ENCODE measurements at regions not wholly inside any gene's neighbourhood (a gene's known extent, or its start where the extent isn't known, plus 50 kb on each side); places are given as distances from the start of the nearest gene placed in this dataset.

GRCh38 chr4:13143222-13144070 lies 340.7 kb downstream of the RAB28 start:
- DNase-seq (no peak), ATAC-seq (no peak)
- no peaks in the 10 kb centered on the region for H3K36me3 ChIP-seq
- no peak overlapping the region for H3K4me3 ChIP-seq
- intact Hi-C loops (cut with DNase I; ENCODE audit: low total_unique reads): no loop called here
- in situ Hi-C loops (cut with MboI; ENCODE audit: low sequenced_read_pairs in 4 of 4): no loop called here
- H3K27me3 ChIP-seq: no peaks in the 10 kb centered on the region
- no peak overlapping the region for H3K27ac ChIP-seq
- H3K9me3 ChIP-seq: no peaks in the 10 kb centered on the region
- no peak for TF ChIP-seq CTCF (IDR thresholded peaks at IDR 0.05 in 4 of 5, conservative IDR thresholded peaks at IDR 0.05 in 1 of 5)
- no peak for TF ChIP-seq POLR2A (IDR thresholded peaks at IDR 0.05)
- H3K4me1 ChIP-seq: no peaks in the 10 kb centered on the region

- intact Hi-C loops (cut with DNase I; ENCODE audit: low total_unique reads): no loop called here
- Histone ChIP-seq H3K36me3 (no peaks in the 10 kb centered on the region), H3K4me1 (no peaks in the 10 kb centered on the region), H3K4me3 (no peak overlapping the region), H3K27ac (no peak overlapping the region), H3K27me3 (no peaks in the 10 kb centered on the region), H3K9me3 (no peaks in the 10 kb centered on the region)
- TF ChIP-seq CTCF (IDR thresholded peaks at IDR 0.05 in 4 of 5, conservative IDR thresholded peaks at IDR 0.05 in 1 of 5): no peak
- TF ChIP-seq POLR2A (IDR thresholded peaks at IDR 0.05): no peak
- ATAC-seq (no peak), DNase-seq (no peak)
- in situ Hi-C loops (cut with MboI; ENCODE audit: low sequenced_read_pairs in 4 of 4): no loop called here
Measured at GRCh38 chr4:13142726-13143125, 341.4 kb downstream of the RAB28 start.

DNA sequence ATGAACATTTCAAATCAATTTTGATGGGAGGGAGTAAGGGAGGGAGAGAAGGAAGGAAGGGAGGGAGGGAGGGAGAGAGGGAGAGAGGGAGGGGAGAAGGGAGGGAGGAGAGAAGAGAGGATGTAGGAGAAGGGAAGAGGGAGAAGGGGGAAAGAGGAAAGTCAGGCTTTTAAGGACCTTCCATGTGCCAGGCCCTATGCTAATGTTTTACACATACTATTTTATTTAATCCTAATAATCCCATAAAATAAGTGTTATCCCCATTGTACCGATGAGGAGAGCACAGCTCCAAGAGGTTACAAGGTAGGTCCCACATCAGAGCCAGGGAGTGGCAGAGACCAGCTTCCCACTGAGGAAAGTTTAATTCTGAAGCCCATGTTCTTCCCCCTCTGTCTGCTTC lies 341.9 kb downstream of the RAB28 start:
- no peaks in the 10 kb centered on the region for H3K27me3 ChIP-seq

GRCh38 chr4:13137390-13137789 lies 346.8 kb downstream of the RAB28 start:
- in situ Hi-C loops (cut with MboI; ENCODE audit: low sequenced_read_pairs in 4 of 4): no loop called here
- no peak for ATAC-seq

More for the DNA sequence above, 341.9 kb downstream of the RAB28 start:
- DNase-seq (no peak), ATAC-seq (no peak)
- intact Hi-C loops (cut with DNase I; ENCODE audit: low total_unique reads) (no loop called here), in situ Hi-C loops (cut with MboI; ENCODE audit: low sequenced_read_pairs in 4 of 4) (no loop called here)
- Histone ChIP-seq H3K36me3 (no peaks in the 10 kb centered on the region), H3K4me1 (no peaks in the 10 kb centered on the region), H3K9me3 (no peaks in the 10 kb centered on the region), H3K4me3 (no peak overlapping the region), H3K27ac (no peak overlapping the region)
- no peak for TF ChIP-seq POLR2A (IDR thresholded peaks at IDR 0.05)
- TF ChIP-seq CTCF (IDR thresholded peaks at IDR 0.05 in 4 of 5, conservative IDR thresholded peaks at IDR 0.05 in 1 of 5): no peak

More at GRCh38 chr4:13137390-13137789, 346.8 kb downstream of the RAB28 start:
- TF ChIP-seq POLR2A (IDR thresholded peaks at IDR 0.05) (no peak), CTCF (IDR thresholded peaks at IDR 0.05 in 4 of 5, conservative IDR thresholded peaks at IDR 0.05 in 1 of 5) (no peak)
- Histone ChIP-seq H3K9me3 (no peaks in the 10 kb centered on the region), H3K27me3 (no peaks in the 10 kb centered on the region), H3K4me1 (no peaks in the 10 kb centered on the region), H3K4me3 (no peak overlapping the region), H3K27ac (no peak overlapping the region), H3K36me3 (no peaks in the 10 kb centered on the region)
- no peak for DNase-seq
- intact Hi-C loops (cut with DNase I; ENCODE audit: low total_unique reads): no loop called here
